ENCODE measurements at regions not wholly inside any gene's neighbourhood (a gene's known extent, or its start where the extent isn't known, plus 50 kb on each side); places are given as distances from the start of the nearest gene placed in this dataset.

DNA sequence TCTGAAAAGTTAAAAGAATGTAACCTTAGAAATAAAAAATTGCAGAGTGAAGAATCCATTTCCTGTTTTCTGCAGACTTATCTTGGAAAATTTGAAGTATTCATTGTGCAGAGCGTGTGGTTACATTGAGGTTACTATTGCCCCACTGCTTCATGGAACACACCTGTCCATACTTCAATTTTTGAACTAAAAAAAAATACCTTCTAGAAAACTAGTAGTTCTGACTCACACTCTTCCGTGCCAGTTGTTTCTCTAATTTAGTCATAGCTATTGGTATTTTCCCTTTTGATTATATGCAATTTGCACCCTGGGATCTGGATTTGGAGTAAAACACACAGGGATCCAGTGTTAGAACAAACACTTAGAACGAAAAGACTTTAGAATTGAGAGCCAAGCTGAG, 111.8 kb upstream of the LYSMD4 start:
- Histone ChIP-seq H3K23me2 (ENCODE audit: low read depth, low read length) (no peaks in the 10 kb centered on the region), H3K27ac (ENCODE audit: low read depth, low read length) (no peak overlapping the region), H3K4me3 (ENCODE audit: extremely low read depth in 1 of 4, insufficient read depth in 2 of 4, low read depth in 3 of 4, low read length in 4 of 4) (no peak overlapping the region), H2AK5ac (ENCODE audit: low read depth, low read length) (no peak overlapping the region), H4K20me1 (replicated peaks in 1 of 2; ENCODE audit: control insufficient read depth in 1 of 2, insufficient read depth in 2 of 2, low read length in 2 of 2) (no peaks in the 10 kb centered on the region), H3K9ac (replicated peaks in 1 of 4; ENCODE audit: extremely low read depth in 1 of 4, low read depth in 3 of 4, low read length in 3 of 4) (no peak overlapping the region), H3K36me3 (ENCODE audit: control insufficient read depth in 2 of 4, insufficient read depth in 4 of 4, low read length in 3 of 4) (no peaks in the 10 kb centered on the region), H2BK15ac (ENCODE audit: low read length) (no peak overlapping the region), H3K14ac (ENCODE audit: insufficient read length) (no peak overlapping the region), H3K79me1 (ENCODE audit: low read depth, low read length) (no peaks in the 10 kb centered on the region), H3K4me1 (replicated peaks in 1 of 4; ENCODE audit: control insufficient read depth in 3 of 4, insufficient read depth in 4 of 4, low read length in 3 of 4) (no peaks in the 10 kb centered on the region), H3K9me3 (ENCODE audit: insufficient read depth in 2 of 2, low read depth in 1 of 2, low read length in 1 of 2) (no peaks in the 10 kb centered on the region), H2AFZ (ENCODE audit: low read length) (no peak overlapping the region), H3K27me3 (replicated peaks in 1 of 4; ENCODE audit: control insufficient read depth in 3 of 4, extremely low read depth in 1 of 4, insufficient read depth in 3 of 4, low read length in 3 of 4) (no peaks in the 10 kb centered on the region), H2BK5ac (ENCODE audit: low read depth, low read length) (no peak overlapping the region), H4K5ac (ENCODE audit: insufficient read length, low read depth, low read length) (no peak overlapping the region), H3K18ac (ENCODE audit: extremely low read depth, low read length) (no peak overlapping the region), H3K23ac (ENCODE audit: insufficient read length) (no peak overlapping the region), H3K4me2 (ENCODE audit: insufficient read depth in 1 of 2, low read depth in 2 of 2, low read length in 2 of 2) (no peak overlapping the region), H3K79me2 (ENCODE audit: control insufficient read depth in 1 of 2, insufficient read depth in 2 of 2, low read length in 2 of 2) (no peaks in the 10 kb centered on the region), H2BK120ac (replicated peaks; ENCODE audit: low read depth, low read length) (no peak overlapping the region), H2BK20ac (ENCODE audit: low read length) (no peak overlapping the region), H2BK12ac (ENCODE audit: low read depth, low read length) (no peak overlapping the region), H3K4ac (replicated peaks; ENCODE audit: insufficient read length, low read depth, low read length) (no peak overlapping the region), H4K91ac (replicated peaks; ENCODE audit: insufficient read length, low read length) (no peak overlapping the region), H3K56ac (replicated peaks; ENCODE audit: insufficient read length, low read depth, low read length) (no peak overlapping the region), H4K8ac (ENCODE audit: extremely low read depth, insufficient read depth, low read length) (no peak overlapping the region)
- DNase-seq (ENCODE audit: low read depth in 1 of 2, low spot score in 2 of 2) = no peak
- 90% methylated on average over 3 of the region's 3 CpGs; no CpG with 5 or more reads in 1 of the 2 experiments for WGBS, 2 experiments (ENCODE audit: extremely low coverage in 1 of 2, insufficient coverage in 1 of 2, insufficient read length in 1 of 2, insufficient replicate concordance in 2 of 2, low coverage in 1 of 2, low lambda C conversion rate in 2 of 2, missing lambda C conversion rate in 1 of 2)
- CTCF ChIA-PET (ENCODE audit: partially characterized antibody) = no interaction called here
- POLR2A ChIA-PET (ENCODE audit: partially characterized antibody) = no interaction called here
- no peak for FAIRE-seq
- TF ChIP-seq SIX5 (IDR thresholded peaks at IDR 0.05; ENCODE audit: low read depth, low read length) (no peak), TCF12 (IDR thresholded peaks at IDR 0.05; ENCODE audit: low read depth, low read length) (no peak), TAF1 (IDR thresholded peaks at IDR 0.05; ENCODE audit: low read depth, low read length) (no peak), RNF2 (IDR thresholded peaks at IDR 0.05; ENCODE audit: borderline replicate concordance, low read depth, low read length, missing control alignments, poor library complexity, severe bottlenecking) (no peak), EZH2 (IDR thresholded peaks at IDR 0.05; ENCODE audit: low read depth, low read length, severe bottlenecking) (no peak), EGR1 (IDR thresholded peaks at IDR 0.05; ENCODE audit: borderline replicate concordance, low read depth, low read length) (no peak), KDM5A (IDR thresholded peaks at IDR 0.05; ENCODE audit: low read length) (no peak), POLR2AphosphoS5 (IDR thresholded peaks at IDR 0.05; ENCODE audit: low read depth, low read length) (no peak), BACH1 (IDR thresholded peaks at IDR 0.05; ENCODE audit: low read length) (no peak), FOSL1 (IDR thresholded peaks at IDR 0.05; ENCODE audit: insufficient read depth, low read depth, low read length) (no peak), YY1 (IDR thresholded peaks at IDR 0.05; ENCODE audit: low read depth, low read length) (no peak), RAD21 (IDR thresholded peaks at IDR 0.05 in 1 of 2, conservative IDR thresholded peaks at IDR 0.05 in 1 of 2; ENCODE audit: low read depth in 2 of 2, low read length in 2 of 2) (no peak)
- TF ChIP-seq, protein P1, sequence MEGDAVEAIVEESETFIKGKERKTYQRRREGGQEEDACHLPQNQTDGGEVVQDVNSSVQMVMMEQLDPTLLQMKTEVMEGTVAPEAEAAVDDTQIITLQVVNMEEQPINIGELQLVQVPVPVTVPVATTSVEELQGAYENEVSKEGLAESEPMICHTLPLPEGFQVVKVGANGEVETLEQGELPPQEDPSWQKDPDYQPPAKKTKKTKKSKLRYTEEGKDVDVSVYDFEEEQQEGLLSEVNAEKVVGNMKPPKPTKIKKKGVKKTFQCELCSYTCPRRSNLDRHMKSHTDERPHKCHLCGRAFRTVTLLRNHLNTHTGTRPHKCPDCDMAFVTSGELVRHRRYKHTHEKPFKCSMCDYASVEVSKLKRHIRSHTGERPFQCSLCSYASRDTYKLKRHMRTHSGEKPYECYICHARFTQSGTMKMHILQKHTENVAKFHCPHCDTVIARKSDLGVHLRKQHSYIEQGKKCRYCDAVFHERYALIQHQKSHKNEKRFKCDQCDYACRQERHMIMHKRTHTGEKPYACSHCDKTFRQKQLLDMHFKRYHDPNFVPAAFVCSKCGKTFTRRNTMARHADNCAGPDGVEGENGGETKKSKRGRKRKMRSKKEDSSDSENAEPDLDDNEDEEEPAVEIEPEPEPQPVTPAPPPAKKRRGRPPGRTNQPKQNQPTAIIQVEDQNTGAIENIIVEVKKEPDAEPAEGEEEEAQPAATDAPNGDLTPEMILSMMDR (IDR thresholded peaks at IDR 0.05; ENCODE audit: control extremely low read depth in 1 of 3, insufficient read depth in 1 of 3, low read depth in 1 of 3, low read length in 3 of 3) = no peak
